A549 (cell line): ENCODE measurements at regions not wholly inside any gene's neighbourhood (a gene's known extent, or its start where the extent isn't known, plus 50 kb on each side); places are given as distances from the start of the nearest gene placed in this dataset.

Experiments used
- FOSL2 ChIP-seq, 2 experiments: fragments of 450-650 bp in 1 of 2; fragments of >200 bp in 1 of 2; sonication (Bioruptor Twin) in 1 of 2; formaldehyde crosslinking; IDR thresholded peaks; 2 replicates each; pipeline versions ENCODE4 v1.5.0 to v1.6.1; 2016 to 2020; ENCODE audit warnings: mild to moderate bottlenecking in 1 of 2, moderate library complexity in 1 of 2
- JUN ChIP-seq, 2 experiments: fragments of >200 bp; sonication (Bioruptor Twin); formaldehyde crosslinking; IDR thresholded peaks; 2 replicates in 1 of 2; 3 replicates in 1 of 2; pipeline ENCODE4 v1.6.1; 2016 to 2017
- MAFK ChIP-seq: fragments of 450-650 bp; IDR thresholded peaks from 2 replicates; pipeline ENCODE4 v1.6.1; 2014; ENCODE audit not compliant: partially characterized antibody
- MAX ChIP-seq: IDR thresholded peaks from 2 replicates; pipeline ENCODE4 v1.6.1; 2012
- MYC ChIP-seq: IDR thresholded peaks from 2 replicates; pipeline ENCODE4 v1.6.1; 2012; ENCODE audit warnings: mild to moderate bottlenecking, inconsistent platforms, low read length, improper control_type of control experiment, borderline replicate concordance
- POLR2A ChIP-seq: IDR thresholded peaks from 2 replicates; pipeline ENCODE4 v1.6.1; 2012; ENCODE audit warnings: mild to moderate bottlenecking, low read length
- RAD21 ChIP-seq, 2 experiments: fragments of >200 bp in 1 of 2; sonication (Bioruptor Twin) in 1 of 2; formaldehyde crosslinking in 1 of 2; IDR thresholded peaks in 1 of 2; conservative IDR thresholded peaks in 1 of 2; 2 replicates in 1 of 2; 3 replicates in 1 of 2; pipeline ENCODE4 v1.6.1; 2012 to 2018; ENCODE audit warnings: inconsistent platforms in 1 of 2
- RFX5 ChIP-seq: fragments of 450-650 bp; IDR thresholded peaks from 2 replicates; pipeline ENCODE4 v1.7.1; 2014; ENCODE audit warnings: antibody characterized with exemption, mild to moderate bottlenecking, moderate library complexity
- TF ChIP-seq, protein P1 (sequence below): fragments of >200 bp; sonication (Bioruptor Twin); formaldehyde crosslinking; IDR thresholded peaks from 3 replicates; pipeline ENCODE4 v1.5.1; 2016

GRCh38 chrX:100085846-100086245, 324.2 kb downstream of the PCDH19 start:
- TF ChIP-seq MYC (no peak), JUN (IDR thresholded peaks at IDR 0.05) (no peak), MAFK (no peak), RFX5 (no peak), POLR2A (no peak), RAD21 (conservative IDR thresholded peaks at IDR 0.05 in 1 of 2, IDR thresholded peaks at IDR 0.05 in 1 of 2) (no peak), FOSL2 (IDR thresholded peaks at IDR 0.05) (no peak), FOSL2 (CRISPR knock-in tag; IDR thresholded peaks at IDR 0.05) (no peak), MAX (no peak)
- TF ChIP-seq, protein P1, sequence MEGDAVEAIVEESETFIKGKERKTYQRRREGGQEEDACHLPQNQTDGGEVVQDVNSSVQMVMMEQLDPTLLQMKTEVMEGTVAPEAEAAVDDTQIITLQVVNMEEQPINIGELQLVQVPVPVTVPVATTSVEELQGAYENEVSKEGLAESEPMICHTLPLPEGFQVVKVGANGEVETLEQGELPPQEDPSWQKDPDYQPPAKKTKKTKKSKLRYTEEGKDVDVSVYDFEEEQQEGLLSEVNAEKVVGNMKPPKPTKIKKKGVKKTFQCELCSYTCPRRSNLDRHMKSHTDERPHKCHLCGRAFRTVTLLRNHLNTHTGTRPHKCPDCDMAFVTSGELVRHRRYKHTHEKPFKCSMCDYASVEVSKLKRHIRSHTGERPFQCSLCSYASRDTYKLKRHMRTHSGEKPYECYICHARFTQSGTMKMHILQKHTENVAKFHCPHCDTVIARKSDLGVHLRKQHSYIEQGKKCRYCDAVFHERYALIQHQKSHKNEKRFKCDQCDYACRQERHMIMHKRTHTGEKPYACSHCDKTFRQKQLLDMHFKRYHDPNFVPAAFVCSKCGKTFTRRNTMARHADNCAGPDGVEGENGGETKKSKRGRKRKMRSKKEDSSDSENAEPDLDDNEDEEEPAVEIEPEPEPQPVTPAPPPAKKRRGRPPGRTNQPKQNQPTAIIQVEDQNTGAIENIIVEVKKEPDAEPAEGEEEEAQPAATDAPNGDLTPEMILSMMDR: no peak
